Adrenal gland (tissue), 9 donors: ENCODE measurements at regions not wholly inside any gene's neighbourhood (a gene's known extent, or its start where the extent isn't known, plus 50 kb on each side); places are given as distances from the start of the nearest gene placed in this dataset.

Experiments
- DNase-seq, 7 donors: peaks; one replicate each; pipeline ENCODE4 v3.0.0-alpha.2; 2019 to 2020
- H3K27ac ChIP-seq, 5 donors: fragments of 200-600 bp; sonication (generic) in 4 of 5; 1 replicate in 3 of 5; 2 replicates in 2 of 5; pipeline versions ENCODE4 v1.5.1 to v1.8.0; 2016 to 2020; ENCODE audit warnings: mild to moderate bottlenecking in 1 of 5
- H3K27me3 ChIP-seq: fragments of 200-600 bp; 2 replicates; pipeline ENCODE4 v1.8.0; 2021
- H3K36me3 ChIP-seq, 2 donors: fragments of 200-600 bp; replicated peaks in 1 of 2; 1 replicate in 1 of 2; 2 replicates in 1 of 2; pipeline versions ENCODE4 v1.5.1 to v1.8.0; 2018 to 2022
- H3K4me1 ChIP-seq, 2 donors: fragments of 200-600 bp; replicated peaks in 1 of 2; 1 replicate in 1 of 2; 2 replicates in 1 of 2; pipeline versions ENCODE4 v1.5.1 to v1.8.0; 2018 to 2021
- H3K4me3 ChIP-seq, 4 donors: fragments of 200-600 bp; sonication (generic) in 3 of 4; one replicate each; pipeline ENCODE4 v1.5.1; 2016 to 2018
- H3K9me3 ChIP-seq, 3 donors: fragments of 200-600 bp; sonication (generic) in 1 of 3; replicated peaks in 1 of 3; 1 replicate in 2 of 3; 2 replicates in 1 of 3; pipeline versions ENCODE4 v1.5.1 to v1.8.0; 2016 to 2021
- POLR2A ChIP-seq, 2 donors: fragments of 450-650 bp; IDR thresholded peaks; one replicate each; pipeline ENCODE4 v1.6.1; 2017; ENCODE audit warnings: antibody characterized with exemption in 2 of 2, mild to moderate bottlenecking in 2 of 2, moderate library complexity in 1 of 2
- WGBS, 4 donors: extraction: QIAGEN DNeasy Blood & Tissue Kit in 2 of 4; methylation state at CpG; one replicate each; pipeline versions ENCODE4 v1.1.5 to v1.1.7; 2013 to 2017; 5-methylcytosine and 5-hydroxymethylcytosine counted together
- intact Hi-C, 2 donors: fragments of 100-400 bp; cut with DNase I; formaldehyde crosslinking; loops; one replicate each; pipeline versions ENCODE4 v1.14.1 to v1.15.0; 2022 to 2023
- TF ChIP-seq, protein P1 (sequence below), 6 experiments: fragments of 450-650 bp in 4 of 6; fragments of 200-600 bp in 2 of 6; sonication (generic) in 1 of 6; IDR thresholded peaks; 1 replicate in 5 of 6; 2 replicates in 1 of 6; pipeline versions ENCODE4 v1.5.1 to v1.8.0; 2016 to 2021; ENCODE audit warnings: antibody characterized with exemption in 6 of 6, mild to moderate bottlenecking in 2 of 6, moderate library complexity in 1 of 6
- donor health status: healthy with polysubstance abuse.
- donor health status: Bipolar disorder and iron deficiency.
- donor health status: DM: yes; HTN: yes; CAD: no.
- donor health status: DM: no; HTN: no; CAD: no.
- donor health status: DM: no; HTN: no; CAD: no.

DNA sequence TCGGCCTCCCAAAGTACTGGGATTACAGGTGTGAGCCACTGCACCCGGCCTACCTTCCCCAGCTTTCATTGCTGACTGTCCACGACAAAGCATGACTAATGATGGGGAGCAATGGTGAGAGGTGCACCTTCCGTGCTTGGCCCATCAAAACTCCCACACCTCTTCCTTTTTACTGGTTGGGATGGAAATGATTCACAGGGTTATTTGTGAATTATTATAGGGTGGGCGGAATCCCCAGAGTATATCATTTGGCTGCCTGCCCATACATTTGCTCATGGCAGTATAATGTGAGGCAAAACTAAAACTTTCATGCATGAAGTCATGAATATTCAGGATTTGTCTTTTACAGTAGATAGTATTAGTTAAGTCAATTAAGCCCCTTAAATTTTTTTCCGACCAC, 334.2 kb upstream of the NETO1 start:
- no peak for TF ChIP-seq POLR2A (IDR thresholded peaks at IDR 0.05)
- TF ChIP-seq, protein P1, sequence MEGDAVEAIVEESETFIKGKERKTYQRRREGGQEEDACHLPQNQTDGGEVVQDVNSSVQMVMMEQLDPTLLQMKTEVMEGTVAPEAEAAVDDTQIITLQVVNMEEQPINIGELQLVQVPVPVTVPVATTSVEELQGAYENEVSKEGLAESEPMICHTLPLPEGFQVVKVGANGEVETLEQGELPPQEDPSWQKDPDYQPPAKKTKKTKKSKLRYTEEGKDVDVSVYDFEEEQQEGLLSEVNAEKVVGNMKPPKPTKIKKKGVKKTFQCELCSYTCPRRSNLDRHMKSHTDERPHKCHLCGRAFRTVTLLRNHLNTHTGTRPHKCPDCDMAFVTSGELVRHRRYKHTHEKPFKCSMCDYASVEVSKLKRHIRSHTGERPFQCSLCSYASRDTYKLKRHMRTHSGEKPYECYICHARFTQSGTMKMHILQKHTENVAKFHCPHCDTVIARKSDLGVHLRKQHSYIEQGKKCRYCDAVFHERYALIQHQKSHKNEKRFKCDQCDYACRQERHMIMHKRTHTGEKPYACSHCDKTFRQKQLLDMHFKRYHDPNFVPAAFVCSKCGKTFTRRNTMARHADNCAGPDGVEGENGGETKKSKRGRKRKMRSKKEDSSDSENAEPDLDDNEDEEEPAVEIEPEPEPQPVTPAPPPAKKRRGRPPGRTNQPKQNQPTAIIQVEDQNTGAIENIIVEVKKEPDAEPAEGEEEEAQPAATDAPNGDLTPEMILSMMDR (IDR thresholded peaks at IDR 0.05): no peak
- Histone ChIP-seq H3K9me3 (no peaks in the 10 kb centered on the region), H3K27me3 (no peaks in the 10 kb centered on the region), H3K4me1 (no peaks in the 10 kb centered on the region), H3K36me3 (no peaks in the 10 kb centered on the region), H3K4me3 (no peak overlapping the region), H3K27ac (no peak overlapping the region)
- intact Hi-C loops: no loop called here
- 68 to 82% (median 74%) methylated on average over 6 of the region's 6 CpGs for whole genome bisulfite sequencing, 4 donors
- no peak for DNase-seq

DNA sequence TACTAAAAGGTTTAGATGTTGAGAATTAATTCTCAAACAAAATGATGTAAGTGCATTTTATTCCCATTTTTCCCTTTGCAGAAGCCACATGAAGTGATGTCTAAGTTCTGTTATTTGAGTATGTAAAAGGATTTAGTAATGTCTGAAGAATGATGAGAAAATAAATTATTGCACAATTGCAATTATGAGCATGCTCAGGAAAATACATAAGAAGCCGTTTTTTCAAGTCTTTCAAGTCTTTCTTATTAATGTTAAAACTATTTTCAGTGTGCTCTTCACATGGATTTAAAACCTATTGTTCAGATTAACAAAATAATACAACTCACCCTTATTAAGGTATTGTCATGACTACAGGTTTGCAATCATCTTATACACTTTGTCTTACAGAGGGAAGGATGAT, 331.4 kb upstream of the NETO1 start:
- H3K27me3 ChIP-seq: no peaks in the 10 kb centered on the region
- H3K27ac ChIP-seq: no peak overlapping the region
- TF ChIP-seq, protein P1 (IDR thresholded peaks at IDR 0.05): no peak
- TF ChIP-seq POLR2A (IDR thresholded peaks at IDR 0.05): no peak
- no peaks in the 10 kb centered on the region for H3K36me3 ChIP-seq
- no peaks in the 10 kb centered on the region for H3K4me1 ChIP-seq
- no peak overlapping the region for H3K4me3 ChIP-seq
- DNase-seq: no peak
- WGBS, 4 donors: 52 to 64% (median 59%) methylated on average over 1 of the region's 1 CpG
- intact Hi-C loops: no loop called here
- H3K9me3 ChIP-seq: no peaks in the 10 kb centered on the region

DNA sequence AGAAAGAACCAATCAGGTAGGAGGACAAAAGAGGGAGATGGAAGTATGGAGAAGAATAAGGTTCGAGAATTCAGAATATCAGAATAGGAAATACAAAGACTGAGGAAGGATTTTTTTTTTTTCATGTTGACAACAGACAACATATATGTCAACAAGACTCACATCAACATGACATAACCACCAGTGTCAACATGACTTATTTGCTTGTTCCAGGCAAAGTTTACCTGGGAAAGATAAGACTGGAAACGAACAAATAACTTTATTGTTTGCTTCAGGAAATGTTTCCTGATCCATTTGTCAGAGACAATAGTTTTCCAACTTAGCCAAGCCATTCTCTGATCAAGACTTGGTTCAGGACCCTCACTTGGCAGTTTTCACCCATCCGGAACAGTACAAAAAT, 321.9 kb upstream of the NETO1 start:
- Histone ChIP-seq H3K27me3 (no peaks in the 10 kb centered on the region), H3K36me3 (no peaks in the 10 kb centered on the region), H3K4me3 (no peak overlapping the region), H3K27ac (no peak overlapping the region), H3K4me1 (no peaks in the 10 kb centered on the region), H3K9me3 (no peaks in the 10 kb centered on the region)
- WGBS, 4 donors: 57 to 67% (median 62%) methylated on average over 3 of the region's 3 CpGs
- TF ChIP-seq POLR2A (IDR thresholded peaks at IDR 0.05): no peak
- TF ChIP-seq, protein P1 (IDR thresholded peaks at IDR 0.05): no peak
- intact Hi-C loops: no loop called here
- no peak for DNase-seq

DNA sequence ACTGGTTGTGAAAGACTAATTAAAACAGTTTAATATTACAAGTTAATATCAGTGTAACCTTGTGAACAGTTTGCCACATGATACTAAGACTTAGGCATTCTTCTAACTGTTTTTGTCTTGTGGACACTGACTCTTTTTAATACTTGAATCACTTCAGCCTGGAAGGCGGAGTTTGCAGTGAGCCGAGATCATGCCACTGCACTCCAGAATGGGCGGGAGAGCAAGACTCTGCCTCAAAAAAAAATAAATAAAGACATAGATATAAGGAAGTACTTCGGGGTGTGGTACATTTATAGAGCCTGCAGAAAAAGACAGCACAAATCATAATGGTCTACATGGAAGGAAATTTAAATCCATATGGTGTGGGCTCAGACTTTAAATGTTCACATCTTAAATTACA, 300.4 kb upstream of the NETO1 start:
- no peaks in the 10 kb centered on the region for H3K4me1 ChIP-seq
- no peaks in the 10 kb centered on the region for H3K9me3 ChIP-seq
- TF ChIP-seq, protein P1 (IDR thresholded peaks at IDR 0.05): no peak
- TF ChIP-seq POLR2A (IDR thresholded peaks at IDR 0.05): no peak
- 54 to 60% (median 58%) methylated on average over 4 of the region's 4 CpGs for WGBS, 4 donors
- no peak overlapping the region for H3K27ac ChIP-seq
- no peaks in the 10 kb centered on the region for H3K27me3 ChIP-seq
- no peaks in the 10 kb centered on the region for H3K36me3 ChIP-seq
- no peak overlapping the region for H3K4me3 ChIP-seq
- intact Hi-C loops: no loop called here
- DNase-seq: no peak
